Omental fat pad (tissue), 3 donors: ENCODE measurements at regions not wholly inside any gene's neighbourhood (a gene's known extent, or its start where the extent isn't known, plus 50 kb on each side); places are given as distances from the start of the nearest gene placed in this dataset.

Experiments used
- ATAC-seq: fragments of 150-250 bp; one replicate; pipeline ENCODE4 v1.9.1; 2016; ENCODE audit warnings: mild to moderate bottlenecking, moderate library complexity; ENCODE audit not compliant: low FRiP score
- DNase-seq: peaks from one replicate; pipeline ENCODE4 v3.0.0-alpha.2; 2019; ENCODE audit warnings: low spot score
- TF ChIP-seq, protein P1 (sequence below), 3 donors: fragments of 450-650 bp; IDR thresholded peaks; one replicate each; pipeline ENCODE4 v1.5.1; 2016 to 2017; ENCODE audit warnings: antibody characterized with exemption in 3 of 3, mild to moderate bottlenecking in 3 of 3, moderate library complexity in 2 of 3

DNA sequence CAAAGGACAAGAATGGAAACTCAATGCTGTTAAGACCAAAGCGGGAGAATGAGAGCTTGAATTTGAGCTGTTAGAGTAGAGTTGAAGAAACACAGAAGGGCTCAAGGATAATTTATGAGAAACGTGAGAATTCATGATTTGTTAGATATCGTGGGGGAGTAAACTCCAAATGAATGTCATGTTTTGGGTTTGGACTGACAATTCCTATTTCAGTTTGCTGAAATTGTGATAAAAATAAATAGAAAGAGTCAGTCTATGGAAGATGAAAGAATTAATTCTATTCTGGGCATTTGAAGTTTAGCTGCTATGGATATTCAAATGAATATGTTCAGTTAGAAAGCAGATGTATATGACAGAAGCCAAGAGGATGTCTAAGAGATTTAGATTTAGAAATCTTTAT lies 723.4 kb upstream of the PIK3C3 start:
- ATAC-seq (no peak), DNase-seq (no peak)

DNA sequence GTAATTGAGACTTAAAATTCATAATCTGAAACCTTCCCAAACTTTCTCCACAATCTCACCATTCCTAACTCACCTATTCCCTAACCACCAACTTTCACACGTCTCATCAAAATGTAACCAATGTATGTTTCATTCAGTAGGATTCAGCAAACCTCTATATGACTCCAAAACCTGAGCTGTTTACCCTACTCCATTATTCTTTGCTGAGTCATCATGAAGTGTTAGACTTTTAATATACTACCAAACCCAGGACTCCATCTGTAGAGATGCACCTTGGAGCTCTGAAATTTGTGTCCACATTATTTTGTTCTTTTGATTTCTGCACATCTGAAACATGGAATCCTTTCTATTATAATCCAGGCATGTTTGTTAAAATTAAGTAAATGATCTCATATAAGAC lies 727.0 kb upstream of the PIK3C3 start:
- no peak for ATAC-seq
- TF ChIP-seq, protein P1, sequence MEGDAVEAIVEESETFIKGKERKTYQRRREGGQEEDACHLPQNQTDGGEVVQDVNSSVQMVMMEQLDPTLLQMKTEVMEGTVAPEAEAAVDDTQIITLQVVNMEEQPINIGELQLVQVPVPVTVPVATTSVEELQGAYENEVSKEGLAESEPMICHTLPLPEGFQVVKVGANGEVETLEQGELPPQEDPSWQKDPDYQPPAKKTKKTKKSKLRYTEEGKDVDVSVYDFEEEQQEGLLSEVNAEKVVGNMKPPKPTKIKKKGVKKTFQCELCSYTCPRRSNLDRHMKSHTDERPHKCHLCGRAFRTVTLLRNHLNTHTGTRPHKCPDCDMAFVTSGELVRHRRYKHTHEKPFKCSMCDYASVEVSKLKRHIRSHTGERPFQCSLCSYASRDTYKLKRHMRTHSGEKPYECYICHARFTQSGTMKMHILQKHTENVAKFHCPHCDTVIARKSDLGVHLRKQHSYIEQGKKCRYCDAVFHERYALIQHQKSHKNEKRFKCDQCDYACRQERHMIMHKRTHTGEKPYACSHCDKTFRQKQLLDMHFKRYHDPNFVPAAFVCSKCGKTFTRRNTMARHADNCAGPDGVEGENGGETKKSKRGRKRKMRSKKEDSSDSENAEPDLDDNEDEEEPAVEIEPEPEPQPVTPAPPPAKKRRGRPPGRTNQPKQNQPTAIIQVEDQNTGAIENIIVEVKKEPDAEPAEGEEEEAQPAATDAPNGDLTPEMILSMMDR (IDR thresholded peaks at IDR 0.05), result no peak
- DNase-seq, result no peak

More for the DNA sequence above, 723.4 kb upstream of the PIK3C3 start:
- TF ChIP-seq, protein P1 (IDR thresholded peaks at IDR 0.05), result no peak

DNA sequence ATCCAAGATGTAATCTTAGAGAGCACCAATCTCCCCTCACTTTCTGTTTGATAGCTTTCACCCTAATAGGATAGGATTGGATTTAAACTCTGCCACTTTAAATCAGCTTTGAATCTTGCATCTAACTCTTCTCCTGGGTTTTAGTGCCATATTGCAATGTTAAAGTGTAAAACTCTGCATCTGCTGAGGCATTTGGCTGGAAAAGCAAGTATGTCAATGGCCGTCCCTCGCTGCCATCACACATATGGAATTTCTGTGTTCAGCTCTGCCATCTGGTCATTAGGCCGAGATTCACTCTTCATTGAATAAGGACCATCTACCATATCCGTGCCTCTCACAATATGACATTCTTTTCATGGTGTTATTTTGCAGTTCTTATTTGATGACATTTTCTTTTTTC lies 728.1 kb upstream of the PIK3C3 start:
- TF ChIP-seq, protein P1 (IDR thresholded peaks at IDR 0.05), result no peak
- ATAC-seq, result no peak
- DNase-seq, result no peak

- TF ChIP-seq, protein P1 (IDR thresholded peaks at IDR 0.05), result no peak
- ATAC-seq (no peak), DNase-seq (no peak)
Observed at GRCh38 chr18:41226186-41226585, 728.8 kb upstream of the PIK3C3 start.

GRCh38 chr18:41216341-41217003 lies 738.6 kb upstream of the PIK3C3 start:
- ATAC-seq (no peak), DNase-seq (no peak)
- TF ChIP-seq, protein P1 (IDR thresholded peaks at IDR 0.05), result no peak

GRCh38 chr18:41207706-41208105 lies 747.3 kb upstream of the PIK3C3 start:
- TF ChIP-seq, protein P1 (IDR thresholded peaks at IDR 0.05), result no peak
- ATAC-seq (no peak), DNase-seq (no peak)

GRCh38 chr18:41206341-41206830 lies 748.6 kb upstream of the PIK3C3 start:
- TF ChIP-seq, protein P1 (IDR thresholded peaks at IDR 0.05), result no peak
- DNase-seq (no peak), ATAC-seq (no peak)
